Activated CD4-positive, alpha-beta T cell treated with anti-CD3 and anti-CD28 coated beads, Interleukin-2, amount 50 U/mL, for 24 hours (primary cell): ENCODE measurements at regions not wholly inside any gene's neighbourhood (a gene's known extent, or its start where the extent isn't known, plus 50 kb on each side); places are given as distances from the start of the nearest gene placed in this dataset.

Source experiments
- DNase-seq, 2 donors: peaks; one replicate each; pipeline ENCODE4 v3.0.0-alpha.2; 2020; ENCODE audit warnings: low read depth in 1 of 2, low spot score in 1 of 2

- DNase-seq: no peak
Observed at GRCh38 chr6:6376845-6377244, 56.4 kb upstream of the F13A1 start.

GRCh38 chr6:6377621-6378020 lies 57.2 kb upstream of the F13A1 start:
- DNase-seq: no peak

GRCh38 chr6:6379573-6379972 lies 59.1 kb upstream of the F13A1 start:
- no peak for DNase-seq

GRCh38 chr6:6384520-6384919 lies 64.1 kb upstream of the F13A1 start:
- DNase-seq: no peak

- no peak for DNase-seq
Observed at GRCh38 chr6:6386010-6386409, 65.5 kb upstream of the F13A1 start.

- DNase-seq: no peak
Observed at GRCh38 chr6:6390849-6391602, 70.6 kb upstream of the F13A1 start.

- no peak for DNase-seq
Observed at GRCh38 chr6:6392214-6393068, 72.0 kb upstream of the F13A1 start.

GRCh38 chr6:6393069-6393529 lies 72.6 kb upstream of the F13A1 start:
- DNase-seq: no peak

- no peak for DNase-seq
Observed at GRCh38 chr6:6395581-6396197, 75.2 kb upstream of the F13A1 start.

GRCh38 chr6:6397842-6398241 lies 77.4 kb upstream of the F13A1 start:
- DNase-seq: no peak

GRCh38 chr6:6399568-6399967 lies 79.1 kb upstream of the F13A1 start:
- DNase-seq: no peak

- DNase-seq: no peak
Observed at GRCh38 chr6:6401401-6401800, 80.9 kb upstream of the F13A1 start.

GRCh38 chr6:6402006-6402405 lies 81.5 kb upstream of the F13A1 start:
- no peak for DNase-seq

- DNase-seq: no peak
Observed at GRCh38 chr6:6402591-6402990, 82.1 kb upstream of the F13A1 start.

- no peak for DNase-seq
Observed at GRCh38 chr6:6405031-6405430, 84.6 kb upstream of the F13A1 start.

- DNase-seq: no peak
Observed at GRCh38 chr6:6405997-6406714, 85.7 kb upstream of the F13A1 start.

GRCh38 chr6:6406715-6407070 lies 86.2 kb upstream of the F13A1 start:
- no peak for DNase-seq

- no peak for DNase-seq
Observed at GRCh38 chr6:6407071-6407741, 86.7 kb upstream of the F13A1 start.

- DNase-seq: no peak
Observed at GRCh38 chr6:6409397-6410030, 89.1 kb upstream of the F13A1 start.

GRCh38 chr6:6411115-6411514 lies 90.7 kb upstream of the F13A1 start:
- DNase-seq: no peak
